ENCODE measurements at regions not wholly inside any gene's neighbourhood (a gene's known extent, or its start where the extent isn't known, plus 50 kb on each side); places are given as distances from the start of the nearest gene placed in this dataset.

DNA sequence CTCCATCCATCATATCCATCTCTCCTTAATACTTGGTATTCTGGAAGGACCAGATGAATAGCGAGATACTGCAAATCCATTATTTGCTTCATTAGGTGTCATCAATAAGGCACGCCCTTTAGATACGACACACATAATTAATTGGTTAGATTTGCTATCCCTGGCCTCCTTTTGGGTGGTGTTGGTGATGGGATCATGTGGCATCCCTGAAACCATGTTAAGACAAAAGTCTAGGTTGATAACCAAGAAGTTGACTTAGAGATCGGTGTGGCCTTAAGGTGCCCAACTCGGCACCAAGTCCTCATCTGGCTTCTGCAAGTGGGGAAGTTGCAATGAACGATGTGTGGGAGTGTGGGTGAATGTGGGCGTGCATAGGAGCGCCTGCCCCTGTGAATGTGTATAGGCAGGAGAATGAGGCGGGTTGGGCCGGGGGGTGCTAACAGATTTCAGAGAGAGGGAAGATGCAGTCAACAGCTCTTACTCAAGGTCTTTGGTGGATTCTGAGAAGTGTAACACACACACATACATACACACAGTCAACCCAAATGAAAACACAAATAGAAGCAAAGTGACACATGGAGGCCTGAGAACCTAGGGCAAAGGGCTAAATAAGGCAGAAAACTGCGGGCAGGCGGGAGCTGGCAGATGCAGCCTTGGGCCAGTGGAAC is 415.7 kb upstream of the ESRRG start:
- Histone ChIP-seq H3K27me3 (ENCODE audit: control insufficient read depth in 1 of 2, insufficient read depth in 2 of 2, low read length in 2 of 2) (peaks cover 8 to 15% of the 10 kb centered on the region in 2 donors), H3K9ac (ENCODE audit: low read length in 2 of 2) (no peak overlapping the region), H3K4me1 (ENCODE audit: control insufficient read depth, insufficient read depth, low read length) (peaks cover 20% of the 10 kb centered on the region), H3K4me3 (ENCODE audit: low read length in 2 of 2) (no peak overlapping the region), H3K27ac (ENCODE audit: low read length) (no peak overlapping the region), H3K36me3 (ENCODE audit: control insufficient read depth in 2 of 2, insufficient read depth in 2 of 2, low read length in 2 of 2) (no peaks in the 10 kb centered on the region), H3K9me3 (ENCODE audit: control insufficient read depth in 2 of 2, low read length in 2 of 2) (no peaks in the 10 kb centered on the region)

DNA sequence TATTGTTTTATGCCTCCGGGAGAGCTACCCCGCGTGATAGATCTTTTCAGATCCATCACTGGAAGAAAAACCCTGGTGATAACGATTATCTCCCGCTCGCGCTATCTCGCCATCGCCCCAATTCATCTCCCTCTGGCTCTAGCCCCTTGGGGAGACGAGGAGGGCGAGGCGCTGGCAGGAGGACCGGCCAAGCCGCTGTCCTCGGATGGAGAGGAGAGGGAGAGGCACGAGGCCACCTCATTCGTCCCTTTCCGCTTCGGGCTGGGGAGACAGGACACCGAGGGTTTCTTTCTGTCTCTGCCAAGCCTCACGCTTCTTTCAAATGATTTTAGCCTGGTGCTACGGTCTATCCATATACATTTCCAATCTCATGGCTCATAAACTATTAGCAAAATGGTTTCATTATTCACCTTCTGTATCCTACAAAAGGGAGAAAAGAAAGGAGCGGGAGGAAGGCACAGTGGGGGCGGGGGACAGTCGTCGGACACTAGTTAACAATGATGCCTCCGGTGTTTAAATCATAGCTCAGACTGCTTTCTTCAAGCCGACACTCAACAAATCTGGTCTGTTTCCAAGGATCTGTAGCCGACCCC is 415.0 kb upstream of the ESRRG start:
- Histone ChIP-seq H3K36me3 (ENCODE audit: control insufficient read depth in 2 of 2, insufficient read depth in 2 of 2, low read length in 2 of 2) (no peaks in the 10 kb centered on the region), H3K27ac (ENCODE audit: low read length) (no peak overlapping the region), H3K27me3 (ENCODE audit: control insufficient read depth in 1 of 2, insufficient read depth in 2 of 2, low read length in 2 of 2) (peaks cover 8 to 15% of the 10 kb centered on the region in 2 donors), H3K9ac (ENCODE audit: low read length in 2 of 2) (no peak overlapping the region), H3K9me3 (ENCODE audit: control insufficient read depth in 2 of 2, low read length in 2 of 2) (no peaks in the 10 kb centered on the region), H3K4me1 (ENCODE audit: control insufficient read depth, insufficient read depth, low read length) (peaks cover 21% of the 10 kb centered on the region), H3K4me3 (ENCODE audit: low read length in 2 of 2) (no peak overlapping the region)

DNA sequence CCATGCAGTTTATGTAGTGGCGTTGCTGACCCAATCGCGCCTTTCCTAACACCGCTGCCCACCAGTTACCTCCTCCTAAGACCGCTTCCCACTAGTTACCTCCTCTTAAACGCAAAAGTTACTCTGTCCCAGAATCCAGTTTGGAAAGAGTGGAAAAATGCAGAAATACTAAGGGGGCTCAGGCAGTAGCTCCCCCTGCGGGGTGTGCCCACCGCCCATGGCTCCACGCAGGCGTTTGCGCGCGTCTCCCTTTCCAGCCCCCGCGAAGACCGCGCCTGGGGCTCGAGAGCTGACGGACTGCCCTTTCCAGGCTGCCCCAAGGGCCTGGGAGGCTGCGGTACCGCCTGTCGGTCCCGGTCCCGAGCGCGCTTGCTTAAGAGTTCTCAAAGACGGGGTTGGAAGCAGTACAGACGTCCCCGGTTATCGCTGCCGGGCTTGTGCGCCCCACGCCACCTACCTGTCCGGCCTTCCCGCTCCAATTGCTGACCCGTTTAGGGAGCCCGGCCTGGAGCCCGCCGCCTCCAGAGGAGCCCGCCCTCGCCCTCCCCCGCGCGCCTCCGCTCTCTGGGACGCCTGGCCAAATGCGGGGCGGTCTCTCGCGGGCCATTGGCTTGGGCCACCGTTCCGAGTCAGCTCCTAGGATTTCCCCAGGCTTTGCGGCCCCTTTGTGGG is 414.1 kb upstream of the ESRRG start:
- Histone ChIP-seq H3K36me3 (ENCODE audit: control insufficient read depth in 2 of 2, insufficient read depth in 2 of 2, low read length in 2 of 2) (no peaks in the 10 kb centered on the region), H3K27me3 (ENCODE audit: control insufficient read depth in 1 of 2, insufficient read depth in 2 of 2, low read length in 2 of 2) (peaks cover 8 to 15% of the 10 kb centered on the region in 2 donors), H3K9me3 (ENCODE audit: control insufficient read depth in 2 of 2, low read length in 2 of 2) (no peaks in the 10 kb centered on the region), H3K27ac (ENCODE audit: low read length) (no peak overlapping the region), H3K4me3 (ENCODE audit: low read length in 2 of 2) (peak overlapping the region in 1 of 2 donors; percentile 29), H3K4me1 (ENCODE audit: control insufficient read depth, insufficient read depth, low read length) (peaks cover 21% of the 10 kb centered on the region), H3K9ac (ENCODE audit: low read length in 2 of 2) (no peak overlapping the region)

DNA sequence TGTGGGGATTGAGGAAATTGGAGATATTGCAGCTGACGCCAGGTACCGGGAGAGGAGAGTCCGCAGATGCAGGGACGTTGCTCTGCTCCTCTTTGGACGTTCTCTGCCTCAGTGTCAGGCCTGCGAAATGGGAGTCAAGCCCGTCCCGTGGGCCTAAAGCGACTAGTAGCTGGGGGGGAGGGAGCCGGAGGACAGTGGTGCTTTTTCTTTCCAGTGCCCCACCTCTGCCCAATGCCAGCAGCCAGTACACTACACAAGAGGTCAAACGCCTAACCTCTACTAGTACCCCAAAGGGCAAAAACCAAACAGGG is 413.6 kb upstream of the ESRRG start:
- H3K27ac ChIP-seq (ENCODE audit: low read length): no peak overlapping the region
- peaks cover 8 to 15% of the 10 kb centered on the region in 2 donors for H3K27me3 ChIP-seq (ENCODE audit: control insufficient read depth in 1 of 2, insufficient read depth in 2 of 2, low read length in 2 of 2)
- H3K4me1 ChIP-seq (ENCODE audit: control insufficient read depth, insufficient read depth, low read length): peaks cover 21% of the 10 kb centered on the region
- peak overlapping the region in 1 of 2 donors; percentile 78 for H3K4me3 ChIP-seq (ENCODE audit: low read length in 2 of 2)
- no peaks in the 10 kb centered on the region for H3K9me3 ChIP-seq (ENCODE audit: control insufficient read depth in 2 of 2, low read length in 2 of 2)
- no peaks in the 10 kb centered on the region for H3K36me3 ChIP-seq (ENCODE audit: control insufficient read depth in 2 of 2, insufficient read depth in 2 of 2, low read length in 2 of 2)
- H3K9ac ChIP-seq (ENCODE audit: low read length in 2 of 2): no peak overlapping the region

DNA sequence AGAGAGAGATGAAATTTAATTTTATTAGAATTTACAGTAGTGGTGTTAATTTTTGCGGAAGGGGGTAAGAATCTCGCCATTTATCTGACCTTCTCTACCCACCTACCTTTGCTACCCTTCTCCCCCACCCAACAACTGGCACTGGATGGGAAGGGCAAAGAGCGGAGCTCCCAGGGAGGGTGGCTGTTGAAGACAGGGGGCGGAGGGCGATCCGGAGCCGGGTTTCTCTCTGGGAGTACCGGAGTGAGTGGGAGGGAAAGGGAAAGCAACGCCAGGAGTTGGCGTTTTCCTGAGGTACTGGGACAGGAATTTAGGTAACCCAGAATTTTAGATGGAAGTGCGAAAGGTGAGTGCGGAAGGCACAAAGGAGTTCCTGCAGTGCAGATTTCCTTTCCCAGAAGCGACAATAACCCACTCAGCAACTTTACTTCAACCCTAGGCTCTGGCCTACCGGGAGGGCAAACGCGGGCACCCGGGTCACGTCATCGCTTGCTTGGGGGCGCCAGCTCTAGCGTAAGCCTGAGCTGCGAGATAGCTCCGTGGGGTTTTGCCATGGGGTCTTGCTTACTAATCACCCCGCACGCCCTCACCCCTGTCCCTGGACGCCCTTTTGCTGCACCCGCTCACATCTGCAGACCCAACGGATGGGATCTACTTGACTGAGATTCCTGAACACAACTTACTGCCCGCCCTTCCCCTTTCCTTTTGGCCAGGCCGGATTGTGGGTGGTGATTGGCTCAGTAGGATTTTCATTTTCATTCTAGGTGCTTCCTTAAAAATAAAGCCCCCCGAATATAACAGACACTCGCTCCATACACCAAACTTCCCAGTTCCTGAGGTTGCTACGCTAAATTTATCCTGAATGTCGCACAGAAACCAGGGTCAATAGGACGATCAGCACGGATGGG is 413.0 kb upstream of the ESRRG start:
- Histone ChIP-seq H3K27me3 (ENCODE audit: control insufficient read depth in 1 of 2, insufficient read depth in 2 of 2, low read length in 2 of 2) (peaks cover 8 to 15% of the 10 kb centered on the region in 2 donors), H3K9ac (ENCODE audit: low read length in 2 of 2) (no peak overlapping the region), H3K9me3 (ENCODE audit: control insufficient read depth in 2 of 2, low read length in 2 of 2) (no peaks in the 10 kb centered on the region), H3K4me3 (ENCODE audit: low read length in 2 of 2) (peak overlapping the region; percentile 78 to 80), H3K36me3 (ENCODE audit: control insufficient read depth in 2 of 2, insufficient read depth in 2 of 2, low read length in 2 of 2) (no peaks in the 10 kb centered on the region), H3K4me1 (ENCODE audit: control insufficient read depth, insufficient read depth, low read length) (peaks cover 21% of the 10 kb centered on the region), H3K27ac (ENCODE audit: low read length) (no peak overlapping the region)

DNA sequence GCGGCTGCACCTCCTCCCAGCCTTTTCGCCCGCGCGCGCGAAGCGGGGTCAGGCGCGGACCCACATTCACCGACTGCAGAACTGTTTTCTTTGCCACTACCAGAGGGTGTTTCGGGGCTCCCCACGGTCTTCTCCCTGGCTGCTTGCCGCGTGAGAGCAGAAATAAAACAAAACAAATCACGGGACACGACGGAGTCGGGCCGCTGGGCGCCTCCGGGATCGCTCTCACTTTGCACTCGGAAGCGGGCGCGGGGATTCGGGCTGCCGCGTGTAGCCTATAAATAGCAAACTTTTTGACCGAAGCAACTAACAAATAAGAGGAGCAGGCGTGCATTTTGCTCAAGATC is 412.3 kb upstream of the ESRRG start:
- H3K4me1 ChIP-seq (ENCODE audit: control insufficient read depth, insufficient read depth, low read length): peaks cover 21% of the 10 kb centered on the region
- no peak overlapping the region for H3K27ac ChIP-seq (ENCODE audit: low read length)
- H3K9me3 ChIP-seq (ENCODE audit: control insufficient read depth in 2 of 2, low read length in 2 of 2): no peaks in the 10 kb centered on the region
- H3K27me3 ChIP-seq (ENCODE audit: control insufficient read depth in 1 of 2, insufficient read depth in 2 of 2, low read length in 2 of 2): peaks cover 8 to 15% of the 10 kb centered on the region in 2 donors
- H3K36me3 ChIP-seq (ENCODE audit: control insufficient read depth in 2 of 2, insufficient read depth in 2 of 2, low read length in 2 of 2): no peaks in the 10 kb centered on the region
- no peak overlapping the region for H3K9ac ChIP-seq (ENCODE audit: low read length in 2 of 2)
- peak overlapping the region; percentile 78 to 80 for H3K4me3 ChIP-seq (ENCODE audit: low read length in 2 of 2)

DNA sequence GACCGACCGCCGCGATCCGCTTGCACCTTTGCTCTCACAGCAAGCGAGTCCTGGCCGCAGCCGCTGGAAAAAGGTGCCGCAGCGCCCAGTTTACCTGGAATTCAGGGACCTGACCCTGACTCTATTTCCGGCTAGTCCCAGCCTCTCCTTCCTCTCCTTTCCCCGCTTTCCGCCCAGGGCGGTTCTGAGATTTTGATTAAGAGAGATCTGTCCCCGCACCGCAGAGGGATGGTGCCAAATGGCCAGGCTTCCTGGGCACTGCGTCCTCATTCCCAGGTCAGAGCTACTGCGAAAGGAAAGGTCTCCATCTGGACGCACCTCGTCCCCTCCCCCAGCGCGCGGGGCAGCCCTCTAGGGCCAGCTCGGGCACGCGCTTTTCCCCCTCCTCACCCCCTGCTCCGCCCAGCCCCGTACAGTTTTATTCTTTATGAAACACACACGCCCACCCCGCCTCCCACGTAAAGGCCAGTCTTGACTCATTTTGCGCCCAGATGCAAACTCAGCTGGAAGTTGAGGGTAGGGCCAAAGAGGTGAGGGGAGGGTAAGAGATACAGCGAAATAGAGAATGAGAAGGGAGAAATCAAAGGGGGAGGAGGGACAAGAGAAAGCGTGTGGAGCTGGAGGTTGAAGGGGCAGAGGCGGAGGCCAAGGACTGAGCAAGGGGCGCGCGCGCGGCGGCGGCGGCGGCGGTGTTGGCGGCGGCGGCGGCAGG is 411.8 kb upstream of the ESRRG start:
- Histone ChIP-seq H3K36me3 (ENCODE audit: control insufficient read depth in 2 of 2, insufficient read depth in 2 of 2, low read length in 2 of 2) (no peaks in the 10 kb centered on the region), H3K4me1 (ENCODE audit: control insufficient read depth, insufficient read depth, low read length) (peaks cover 21% of the 10 kb centered on the region), H3K27ac (ENCODE audit: low read length) (no peak overlapping the region), H3K27me3 (ENCODE audit: control insufficient read depth in 1 of 2, insufficient read depth in 2 of 2, low read length in 2 of 2) (peaks cover 8 to 15% of the 10 kb centered on the region in 2 donors), H3K9ac (ENCODE audit: low read length in 2 of 2) (peak overlapping the region in 1 of 2 donors; percentile 50), H3K9me3 (ENCODE audit: control insufficient read depth in 2 of 2, low read length in 2 of 2) (no peaks in the 10 kb centered on the region), H3K4me3 (ENCODE audit: low read length in 2 of 2) (peak overlapping the region; percentile 78 to 80)

DNA sequence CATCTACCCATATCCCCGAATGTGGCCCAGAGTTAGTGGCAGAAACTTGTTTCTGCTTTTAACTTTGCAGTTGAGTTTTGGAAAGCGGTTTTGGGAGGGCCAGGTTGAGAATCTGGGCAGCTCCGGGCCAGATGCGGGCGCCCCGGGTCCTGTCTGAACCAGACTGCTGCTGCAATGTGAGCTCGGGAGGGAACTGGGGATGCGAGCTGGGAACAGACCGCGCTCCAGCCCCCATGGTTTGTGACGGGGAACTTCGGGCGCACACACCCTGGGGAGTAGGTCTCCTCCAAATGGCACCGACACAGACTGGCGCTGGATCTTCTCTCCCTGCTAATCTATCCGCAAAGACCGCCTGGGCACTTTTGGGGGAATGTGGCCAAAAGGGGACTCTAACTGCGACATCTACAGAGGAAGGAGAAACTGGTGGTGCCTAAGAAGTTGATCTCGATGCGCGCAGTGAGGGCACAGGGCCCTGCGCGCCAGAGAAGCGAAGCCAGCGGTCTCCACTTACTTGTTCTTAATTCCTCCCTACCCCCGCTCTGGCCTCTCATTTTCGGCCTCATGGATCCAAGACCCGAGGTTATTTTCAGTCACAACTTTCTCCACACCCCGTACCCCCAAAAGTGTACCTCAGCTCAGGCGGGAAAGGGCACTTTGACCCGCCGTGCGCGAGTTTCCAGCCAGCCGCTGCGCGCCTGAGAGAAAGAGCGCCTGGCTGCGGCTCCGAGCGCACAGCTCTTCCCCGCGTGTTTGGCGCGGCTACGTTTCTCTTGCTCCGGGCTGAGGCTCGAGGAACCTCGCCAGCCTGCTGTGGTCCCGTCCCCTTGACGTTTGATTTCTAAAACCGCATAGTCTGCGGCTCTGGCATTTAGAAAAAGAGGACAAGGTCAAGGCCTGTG is 411.0 kb upstream of the ESRRG start:
- peak overlapping the region; percentile 78 to 80 for H3K4me3 ChIP-seq (ENCODE audit: low read length in 2 of 2)

DNA sequence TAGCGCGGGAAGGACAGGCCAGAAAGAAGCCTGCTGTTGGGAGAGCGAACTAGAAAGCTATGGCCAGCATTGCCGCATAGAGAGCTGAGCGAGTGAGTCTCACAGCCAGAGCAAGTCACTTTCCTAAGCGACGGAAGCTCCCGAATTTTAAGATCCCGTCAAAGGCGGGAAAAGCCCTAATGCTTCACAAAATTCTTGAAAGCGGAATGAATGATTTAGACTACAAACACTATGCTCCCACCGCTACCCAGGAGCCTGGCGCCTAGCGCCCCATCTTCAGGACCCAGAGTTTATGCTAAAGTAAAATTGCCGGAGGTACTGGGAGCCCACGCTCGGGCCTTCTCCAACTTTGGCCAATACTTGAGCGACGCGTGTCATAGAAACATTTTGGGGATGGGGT is 409.9 kb upstream of the ESRRG start:
- Histone ChIP-seq H3K4me1 (ENCODE audit: control insufficient read depth, insufficient read depth, low read length) (peaks cover 21% of the 10 kb centered on the region), H3K27me3 (ENCODE audit: control insufficient read depth in 1 of 2, insufficient read depth in 2 of 2, low read length in 2 of 2) (peaks cover 5 to 10% of the 10 kb centered on the region in 2 donors), H3K9ac (ENCODE audit: low read length in 2 of 2) (no peak overlapping the region)

More for the DNA sequence above, 411.0 kb upstream of the ESRRG start:
- no peaks in the 10 kb centered on the region for H3K9me3 ChIP-seq (ENCODE audit: control insufficient read depth in 2 of 2, low read length in 2 of 2)
- H3K27me3 ChIP-seq (ENCODE audit: control insufficient read depth in 1 of 2, insufficient read depth in 2 of 2, low read length in 2 of 2): peaks cover 7 to 15% of the 10 kb centered on the region in 2 donors
- H3K36me3 ChIP-seq (ENCODE audit: control insufficient read depth in 2 of 2, insufficient read depth in 2 of 2, low read length in 2 of 2): no peaks in the 10 kb centered on the region
- no peak overlapping the region for H3K27ac ChIP-seq (ENCODE audit: low read length)
- peaks cover 21% of the 10 kb centered on the region for H3K4me1 ChIP-seq (ENCODE audit: control insufficient read depth, insufficient read depth, low read length)
- peak overlapping the region in 1 of 2 donors; percentile 50 for H3K9ac ChIP-seq (ENCODE audit: low read length in 2 of 2)

More for the DNA sequence above, 409.9 kb upstream of the ESRRG start:
- no peaks in the 10 kb centered on the region for H3K9me3 ChIP-seq (ENCODE audit: control insufficient read depth in 2 of 2, low read length in 2 of 2)
- no peak overlapping the region for H3K4me3 ChIP-seq (ENCODE audit: low read length in 2 of 2)
- H3K27ac ChIP-seq (ENCODE audit: low read length): no peak overlapping the region
- no peaks in the 10 kb centered on the region for H3K36me3 ChIP-seq (ENCODE audit: control insufficient read depth in 2 of 2, insufficient read depth in 2 of 2, low read length in 2 of 2)
